Tibial nerve (tissue), 3 donors: ENCODE measurements at regions not wholly inside any gene's neighbourhood (a gene's known extent, or its start where the extent isn't known, plus 50 kb on each side); places are given as distances from the start of the nearest gene placed in this dataset.

Experiments used
- EP300 ChIP-seq, 2 donors: sonication (generic); formaldehyde crosslinking; IDR thresholded peaks; one replicate each; pipeline ENCODE4 v1.6.1; 2017; ENCODE audit warnings: antibody characterized with exemption in 2 of 2, mild to moderate bottlenecking in 1 of 2
- POLR2A ChIP-seq, 2 donors: fragments of 450-650 bp; IDR thresholded peaks; one replicate each; pipeline ENCODE4 v1.6.1; 2017; ENCODE audit warnings: antibody characterized with exemption in 2 of 2, mild to moderate bottlenecking in 2 of 2, moderate library complexity in 2 of 2

DNA sequence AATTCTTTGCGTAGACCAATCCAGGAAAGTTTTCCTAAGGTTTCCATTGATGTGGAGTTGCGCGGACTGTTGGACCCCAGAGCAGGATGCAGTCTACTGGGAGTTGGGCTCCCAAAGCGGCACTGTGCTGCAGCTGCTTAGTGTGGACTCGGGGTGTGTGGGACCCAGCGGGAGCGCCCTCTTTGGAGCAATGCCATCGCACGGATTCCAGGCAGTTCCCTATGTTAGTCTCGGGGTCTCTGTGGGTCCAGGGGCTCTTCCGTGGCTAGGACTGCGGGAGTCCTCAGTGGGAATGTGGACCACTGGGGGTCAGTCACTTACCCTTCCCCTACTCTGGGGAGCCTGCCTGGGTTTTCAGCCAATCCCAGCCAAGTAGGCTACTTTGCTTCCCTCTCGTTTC, 151.7 kb upstream of the OLIG3 start:
- TF ChIP-seq EP300 (IDR thresholded peaks at IDR 0.05) (no peak), POLR2A (IDR thresholded peaks at IDR 0.05) (no peak)
